GM12874 (cell line): ENCODE measurements at regions not wholly inside any gene's neighbourhood (a gene's known extent, or its start where the extent isn't known, plus 50 kb on each side); places are given as distances from the start of the nearest gene placed in this dataset.

Source experiments
- TF ChIP-seq, protein P1 (sequence below): IDR thresholded peaks from 2 replicates; pipeline ENCODE4 v1.5.1; 2011; ENCODE audit warnings: low read depth, mild to moderate bottlenecking, control low read depth, low read length, moderate library complexity; ENCODE audit not compliant: insufficient read depth

DNA sequence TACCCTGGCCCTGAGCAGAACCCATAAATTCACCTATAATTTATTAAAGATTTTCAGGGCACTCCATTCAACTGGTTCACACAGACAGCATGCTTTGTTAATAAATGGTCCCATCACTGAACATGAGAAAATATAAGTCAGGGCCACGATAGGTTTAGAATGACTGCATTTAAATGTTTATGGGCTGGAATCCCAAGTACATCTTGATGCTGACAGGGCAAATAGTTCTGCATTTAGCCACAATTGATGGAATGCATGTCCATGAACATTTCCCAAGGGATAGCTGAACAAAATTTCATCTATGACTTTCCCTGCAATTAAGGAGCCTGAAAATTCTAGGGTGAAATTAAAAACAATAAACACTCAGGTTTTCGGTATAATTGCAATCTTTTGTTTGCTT lies 124.5 kb downstream of the CAAP1 start:
- TF ChIP-seq, protein P1, sequence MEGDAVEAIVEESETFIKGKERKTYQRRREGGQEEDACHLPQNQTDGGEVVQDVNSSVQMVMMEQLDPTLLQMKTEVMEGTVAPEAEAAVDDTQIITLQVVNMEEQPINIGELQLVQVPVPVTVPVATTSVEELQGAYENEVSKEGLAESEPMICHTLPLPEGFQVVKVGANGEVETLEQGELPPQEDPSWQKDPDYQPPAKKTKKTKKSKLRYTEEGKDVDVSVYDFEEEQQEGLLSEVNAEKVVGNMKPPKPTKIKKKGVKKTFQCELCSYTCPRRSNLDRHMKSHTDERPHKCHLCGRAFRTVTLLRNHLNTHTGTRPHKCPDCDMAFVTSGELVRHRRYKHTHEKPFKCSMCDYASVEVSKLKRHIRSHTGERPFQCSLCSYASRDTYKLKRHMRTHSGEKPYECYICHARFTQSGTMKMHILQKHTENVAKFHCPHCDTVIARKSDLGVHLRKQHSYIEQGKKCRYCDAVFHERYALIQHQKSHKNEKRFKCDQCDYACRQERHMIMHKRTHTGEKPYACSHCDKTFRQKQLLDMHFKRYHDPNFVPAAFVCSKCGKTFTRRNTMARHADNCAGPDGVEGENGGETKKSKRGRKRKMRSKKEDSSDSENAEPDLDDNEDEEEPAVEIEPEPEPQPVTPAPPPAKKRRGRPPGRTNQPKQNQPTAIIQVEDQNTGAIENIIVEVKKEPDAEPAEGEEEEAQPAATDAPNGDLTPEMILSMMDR: no peak

DNA sequence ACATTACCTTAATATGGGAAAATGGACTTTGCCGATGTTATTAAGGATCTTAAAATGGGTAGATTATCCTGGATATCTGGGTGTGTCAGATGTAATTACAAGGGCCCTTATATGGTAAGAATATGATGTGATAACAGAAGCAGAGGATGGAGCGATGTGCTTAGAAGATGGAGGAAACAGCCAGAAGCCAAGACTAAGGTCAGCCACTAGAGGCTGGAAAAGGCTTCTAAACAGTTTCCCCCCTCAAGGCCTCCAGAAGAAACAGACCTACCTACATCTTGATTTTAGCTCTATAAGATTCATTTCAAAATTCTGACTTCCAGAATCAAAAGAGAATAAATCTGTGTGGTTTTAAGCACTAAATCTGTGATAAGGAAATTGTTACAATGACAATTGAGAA lies 131.9 kb downstream of the CAAP1 start:
- TF ChIP-seq, protein P1: no peak

DNA sequence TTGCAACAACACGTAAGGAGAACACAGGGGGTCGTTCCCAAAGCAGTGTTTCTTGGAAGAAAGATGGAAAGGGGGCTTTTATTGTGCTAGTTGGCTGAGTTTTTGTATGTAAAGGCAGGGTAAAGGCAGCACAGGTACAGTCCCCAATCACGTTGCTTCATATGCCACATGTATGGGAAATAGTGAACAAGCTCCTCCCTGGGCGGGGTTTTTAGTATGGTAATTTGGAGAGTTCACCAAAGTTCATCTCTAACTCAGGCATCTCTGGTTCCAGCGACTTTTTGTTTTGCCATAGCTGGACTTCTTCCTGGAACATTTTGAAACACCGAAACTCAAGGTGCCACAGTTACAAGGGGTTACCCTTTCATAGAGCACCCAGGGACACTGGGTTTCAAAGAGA lies 133.9 kb downstream of the CAAP1 start:
- TF ChIP-seq, protein P1: no peak

DNA sequence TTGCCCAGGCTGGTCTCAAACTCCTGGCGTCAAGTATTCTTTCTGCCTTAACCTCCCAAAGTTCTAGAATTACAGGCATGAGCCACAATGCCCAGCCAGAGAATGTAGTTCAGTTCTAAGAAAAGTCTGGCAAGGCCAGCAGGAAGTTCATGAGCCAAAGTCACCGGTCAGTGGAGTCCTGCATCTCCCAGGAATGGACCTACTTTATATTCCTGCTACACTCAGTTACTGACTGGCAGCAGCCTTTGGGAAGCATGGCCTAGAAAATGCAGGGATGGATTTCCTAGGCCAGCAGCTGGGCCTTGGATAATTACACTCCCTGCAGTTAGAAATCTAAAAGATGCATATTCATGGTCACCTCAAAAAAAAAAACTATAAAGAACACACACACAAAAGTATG lies 135.7 kb downstream of the CAAP1 start:
- TF ChIP-seq, protein P1: no peak

DNA sequence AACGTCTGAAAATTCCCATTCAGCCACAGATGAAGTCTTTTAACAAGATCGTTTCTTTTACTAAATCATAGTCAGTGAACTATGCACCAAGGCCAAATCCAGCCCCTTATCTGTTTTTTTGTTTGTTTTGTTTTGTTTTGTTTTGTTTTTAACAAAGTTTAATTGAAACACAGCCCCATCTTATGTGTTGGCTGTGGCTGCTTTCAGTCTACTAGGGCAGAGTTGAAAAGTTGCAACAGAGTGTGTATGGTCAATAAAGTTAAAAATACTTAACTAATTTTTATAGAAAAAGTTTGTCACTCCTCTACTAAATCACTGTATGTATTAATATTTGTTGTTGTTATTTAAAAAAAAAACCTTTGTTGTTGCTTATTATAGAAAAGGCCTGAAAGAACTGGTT lies 137.1 kb downstream of the CAAP1 start:
- TF ChIP-seq, protein P1: no peak

DNA sequence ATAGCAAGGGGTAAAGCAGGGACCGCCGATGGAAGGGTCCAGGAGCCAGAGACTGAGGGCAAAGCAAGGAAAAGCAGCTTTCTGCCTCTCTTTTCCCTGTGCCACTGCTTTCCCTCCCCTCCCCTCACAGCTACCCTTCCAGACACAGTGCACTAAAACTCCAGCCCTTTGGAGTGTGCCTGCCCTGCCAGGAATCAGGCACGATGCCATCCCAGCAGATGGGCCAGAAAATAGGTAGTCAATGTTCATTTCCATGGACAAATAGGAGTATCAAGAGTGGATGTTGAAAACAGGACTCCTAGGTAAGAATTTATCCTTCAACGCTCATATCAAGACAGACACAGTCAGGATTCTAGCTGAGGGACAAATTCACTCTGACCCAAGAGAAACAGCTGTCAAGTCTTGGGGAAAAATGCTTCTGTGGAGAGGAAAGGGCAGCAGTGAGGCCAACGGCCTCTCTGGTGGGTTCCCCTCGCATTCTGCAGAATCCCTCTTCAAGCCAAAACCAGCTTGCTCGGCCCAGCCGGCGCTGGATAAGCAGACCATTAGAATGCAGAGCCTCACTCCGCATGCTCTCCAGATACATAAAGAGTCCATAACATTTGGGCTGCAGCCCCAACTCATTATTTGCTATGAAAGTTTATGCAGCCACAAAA lies 138.0 kb downstream of the CAAP1 start:
- TF ChIP-seq, protein P1: no peak

DNA sequence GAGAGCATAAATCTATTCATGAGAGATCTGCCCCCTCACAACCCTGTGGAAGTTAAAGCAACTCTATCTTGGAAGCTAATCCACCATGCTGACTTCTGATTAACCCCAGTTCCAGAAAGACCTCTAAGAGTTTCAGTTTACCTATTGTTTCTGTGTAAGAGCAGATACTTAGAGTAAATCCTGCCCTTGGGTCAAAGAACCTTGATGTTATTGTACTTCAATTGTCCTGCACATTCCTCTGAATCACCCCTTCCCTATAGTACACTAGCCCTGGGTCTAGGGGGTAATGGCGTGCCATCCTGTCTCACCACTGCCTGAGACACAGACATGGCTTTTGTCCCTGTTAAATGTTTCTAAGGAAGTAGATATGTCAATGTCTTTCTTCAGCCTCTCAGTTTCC lies 138.6 kb downstream of the CAAP1 start:
- TF ChIP-seq, protein P1: no peak

DNA sequence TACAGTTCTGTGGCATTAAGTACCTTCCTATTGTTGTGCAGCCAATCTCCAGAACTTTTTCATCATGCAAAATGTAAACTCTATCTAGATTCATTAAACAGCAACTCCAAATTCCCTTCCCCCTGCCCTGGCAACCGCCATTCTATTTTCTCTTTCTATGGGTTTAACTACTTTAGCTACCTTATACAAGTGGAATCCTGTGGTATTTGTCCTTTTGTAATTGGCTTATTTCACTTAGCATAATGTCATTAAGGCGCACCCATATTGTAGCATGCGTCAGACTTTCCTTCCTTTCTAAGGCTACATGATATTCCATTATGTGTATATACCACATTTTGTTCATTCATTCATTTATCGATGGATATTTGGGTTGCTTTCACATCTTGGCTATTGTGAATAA lies 142.4 kb downstream of the CAAP1 start:
- TF ChIP-seq, protein P1: no peak
